ENCODE measurements at regions not wholly inside any gene's neighbourhood (a gene's known extent, or its start where the extent isn't known, plus 50 kb on each side); places are given as distances from the start of the nearest gene placed in this dataset.

DNA sequence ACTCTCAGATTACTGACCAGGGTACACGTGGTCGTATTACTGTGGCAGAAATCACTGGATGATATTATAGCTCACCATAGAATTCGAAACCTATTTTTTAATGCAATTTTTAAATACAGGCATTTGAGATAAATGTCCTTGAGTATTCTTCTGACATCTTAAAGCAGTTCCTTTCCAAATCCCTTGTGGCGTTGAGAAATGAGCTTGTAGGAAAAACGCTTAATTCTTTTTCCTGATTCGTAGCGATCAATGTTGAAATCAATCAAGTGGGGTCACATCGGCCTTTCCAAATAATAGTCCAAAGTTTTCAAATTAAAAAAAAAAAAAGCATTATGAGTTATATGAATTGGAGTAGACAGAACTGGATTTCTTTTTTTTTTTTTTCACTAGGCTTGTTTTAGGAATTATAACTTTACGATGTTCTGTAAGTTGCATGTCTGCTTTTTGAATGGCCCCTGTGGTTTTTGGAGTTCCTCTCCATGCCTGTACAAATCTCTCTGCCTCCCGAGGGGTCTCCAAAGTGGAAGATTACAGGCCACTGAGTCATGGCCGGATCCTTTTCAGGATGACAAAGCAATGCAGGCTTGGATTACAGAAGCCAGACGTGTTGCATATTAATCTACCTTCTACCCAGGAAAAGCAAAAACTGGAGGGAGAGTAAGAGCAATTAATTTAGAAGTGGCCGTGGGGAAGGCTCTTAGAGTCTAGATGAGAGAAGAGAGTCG lies 226.1 kb downstream of the SHOX start:
- TF ChIP-seq, protein P1, sequence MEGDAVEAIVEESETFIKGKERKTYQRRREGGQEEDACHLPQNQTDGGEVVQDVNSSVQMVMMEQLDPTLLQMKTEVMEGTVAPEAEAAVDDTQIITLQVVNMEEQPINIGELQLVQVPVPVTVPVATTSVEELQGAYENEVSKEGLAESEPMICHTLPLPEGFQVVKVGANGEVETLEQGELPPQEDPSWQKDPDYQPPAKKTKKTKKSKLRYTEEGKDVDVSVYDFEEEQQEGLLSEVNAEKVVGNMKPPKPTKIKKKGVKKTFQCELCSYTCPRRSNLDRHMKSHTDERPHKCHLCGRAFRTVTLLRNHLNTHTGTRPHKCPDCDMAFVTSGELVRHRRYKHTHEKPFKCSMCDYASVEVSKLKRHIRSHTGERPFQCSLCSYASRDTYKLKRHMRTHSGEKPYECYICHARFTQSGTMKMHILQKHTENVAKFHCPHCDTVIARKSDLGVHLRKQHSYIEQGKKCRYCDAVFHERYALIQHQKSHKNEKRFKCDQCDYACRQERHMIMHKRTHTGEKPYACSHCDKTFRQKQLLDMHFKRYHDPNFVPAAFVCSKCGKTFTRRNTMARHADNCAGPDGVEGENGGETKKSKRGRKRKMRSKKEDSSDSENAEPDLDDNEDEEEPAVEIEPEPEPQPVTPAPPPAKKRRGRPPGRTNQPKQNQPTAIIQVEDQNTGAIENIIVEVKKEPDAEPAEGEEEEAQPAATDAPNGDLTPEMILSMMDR (conservative IDR thresholded peaks at IDR 0.05 in 1 of 2, IDR thresholded peaks at IDR 0.05 in 1 of 2; ENCODE audit: extremely low read depth in 1 of 2, insufficient read depth in 1 of 2, low read depth in 1 of 2, low read length in 2 of 2), result no peak
- no peak for TF ChIP-seq EZH2 (IDR thresholded peaks at IDR 0.05; ENCODE audit: borderline replicate concordance, low read length)

Measured in mammary epithelial cell (primary cell).